NB4 (cell line): ENCODE measurements at regions not wholly inside any gene's neighbourhood (a gene's known extent, or its start where the extent isn't known, plus 50 kb on each side); places are given as distances from the start of the nearest gene placed in this dataset.

Source experiments
- CTCF ChIP-seq: IDR thresholded peaks from one replicate; pipeline ENCODE4 v1.5.1; 2012; ENCODE audit warnings: low read depth, low read length
- MAX ChIP-seq: IDR thresholded peaks from 2 replicates; pipeline ENCODE4 v1.6.1; 2011; ENCODE audit warnings: low read depth, low read length
- POLR2A ChIP-seq: IDR thresholded peaks from 2 replicates; pipeline ENCODE4 v1.6.1; 2011; ENCODE audit warnings: mild to moderate bottlenecking; ENCODE audit not compliant: insufficient read length; ENCODE audit errors: extremely low read depth

GRCh38 chr11:116418388-116419041 lies 354.3 kb downstream of the BUD13 start:
- TF ChIP-seq CTCF (no peak), POLR2A (no peak), MAX (no peak)
